A673 (cell line): ENCODE measurements at regions not wholly inside any gene's neighbourhood (a gene's known extent, or its start where the extent isn't known, plus 50 kb on each side); places are given as distances from the start of the nearest gene placed in this dataset.

Source experiments
- BruUV-seq: library from RNA; stranded (reverse); fragments of 400-500 nt; replicated peaks from 2 replicates; lab custom pipeline; 2021; lab: Mats Ljungman, UMichigan
- CTCF ChIA-PET: fragments of 300-600 bp; sonication (Branson Sonifier 250); formaldehyde crosslinking; loops from one replicate; lab custom pipeline; 2022; ENCODE audit warnings: antibody characterized with exemption; lab: Charles Lee
- POLR2A ChIA-PET: fragments of 300-600 bp; sonication (Branson Sonifier 250); formaldehyde crosslinking; loops from one replicate; lab custom pipeline; 2022; ENCODE audit warnings: antibody characterized with exemption; ENCODE audit not compliant: low non-redundant PET; lab: Charles Lee
- DNase-seq: peaks from one replicate; pipeline ENCODE4 v3.0.0-alpha.2; 2015; ENCODE audit warnings: low spot score
- H3K27ac ChIP-seq: fragments of 200-600 bp; sonication (generic); 2 replicates; pipeline ENCODE4 v1.5.1; 2016; ENCODE audit warnings: mixed run types, low read depth, mild to moderate bottlenecking, mixed read lengths, antibody characterized with exemption, low read length; ENCODE audit not compliant: poor library complexity, severe bottlenecking
- H3K27me3 ChIP-seq: fragments of 200-600 bp; sonication (generic); replicated peaks from 2 replicates; pipeline ENCODE4 v1.6.1; 2017; ENCODE audit warnings: mixed run types, low read depth, mild to moderate bottlenecking, mixed read lengths, antibody characterized with exemption, low read length; ENCODE audit not compliant: insufficient read depth, poor library complexity
- H3K36me3 ChIP-seq: fragments of 200-600 bp; sonication (generic); 2 replicates; pipeline ENCODE4 v1.6.1; 2016; ENCODE audit warnings: mixed run types, mild to moderate bottlenecking, mixed read lengths, antibody characterized with exemption, low read length; ENCODE audit not compliant: insufficient read depth, poor library complexity, severe bottlenecking
- H3K4me1 ChIP-seq: fragments of 200-600 bp; sonication (generic); 2 replicates; pipeline ENCODE4 v1.6.1; 2017; ENCODE audit warnings: mixed run types, mild to moderate bottlenecking, mixed read lengths, antibody characterized with exemption, low read length; ENCODE audit not compliant: insufficient read depth, poor library complexity, severe bottlenecking
- H3K4me3 ChIP-seq: fragments of 200-600 bp; sonication (generic); 2 replicates; pipeline ENCODE4 v1.5.1; 2016; ENCODE audit warnings: low read depth, mixed run types, mild to moderate bottlenecking, mixed read lengths, low read length; ENCODE audit not compliant: poor library complexity, severe bottlenecking
- H3K9me3 ChIP-seq: fragments of 200-600 bp; sonication (generic); 2 replicates; pipeline ENCODE4 v1.6.1; 2016; ENCODE audit warnings: mixed run types, low read depth, mild to moderate bottlenecking, mixed read lengths, antibody characterized with exemption, low read length; ENCODE audit not compliant: poor library complexity, severe bottlenecking
- CTCF ChIP-seq: fragments of 300-800, 200-600 bp; sonication (generic); conservative IDR thresholded peaks from 2 replicates; pipeline ENCODE4 v1.5.1; 2017; ENCODE audit warnings: low read depth, mild to moderate bottlenecking, antibody characterized with exemption, low read length, moderate library complexity, mixed read lengths
- EZH2 ChIP-seq: fragments of 200-600 bp; sonication (generic); IDR thresholded peaks from 2 replicates; pipeline ENCODE4 v1.6.1; 2017; ENCODE audit warnings: borderline replicate concordance, low read depth, mild to moderate bottlenecking, mixed read lengths, antibody characterized with exemption, low read length; ENCODE audit not compliant: poor library complexity, severe bottlenecking
- intact Hi-C: fragments of 100-400 bp; cut with micrococcal nuclease; formaldehyde crosslinking; loops from one replicate; pipeline ENCODE4 v1.10.0; 2022; ENCODE audit not compliant: unreplicated experiment

GRCh38 chr12:87679251-87679650, 349.9 kb downstream of the C12orf50 start:
- BruUV-seq = no TSS peak
- TF ChIP-seq EZH2 (no peak), CTCF (no peak)
- H3K27me3 ChIP-seq = no peaks in the 10 kb centered on the region
- intact Hi-C loops = loop anchor here (10.0 kb wide), 1 partner anchor 326 kb away; no protein-coding TSS in a partner anchor
- ChIA-PET CTCF (no interaction called here), POLR2A (no interaction called here)
- no peaks in the 10 kb centered on the region for H3K4me1 ChIP-seq
- no peaks in the 10 kb centered on the region for H3K9me3 ChIP-seq
- no peak for DNase-seq
- H3K36me3 ChIP-seq = no peaks in the 10 kb centered on the region
- no peak overlapping the region for H3K27ac ChIP-seq
- H3K4me3 ChIP-seq = no peak overlapping the region

- CTCF ChIA-PET = no interaction called here
- Histone ChIP-seq H3K4me3 (no peak overlapping the region), H3K27ac (no peak overlapping the region), H3K4me1 (no peaks in the 10 kb centered on the region), H3K27me3 (no peaks in the 10 kb centered on the region), H3K9me3 (no peaks in the 10 kb centered on the region), H3K36me3 (no peaks in the 10 kb centered on the region)
- POLR2A ChIA-PET = no interaction called here
- TF ChIP-seq EZH2 (no peak), CTCF (no peak)
- intact Hi-C loops = loop anchor here (10.0 kb wide), 1 partner anchor 326 kb away; no protein-coding TSS in a partner anchor
- BruUV-seq = no TSS peak
- DNase-seq = no peak
These were observed 350.7 kb downstream of the C12orf50 start for GRCh38 chr12:87678453-87678852.

DNA sequence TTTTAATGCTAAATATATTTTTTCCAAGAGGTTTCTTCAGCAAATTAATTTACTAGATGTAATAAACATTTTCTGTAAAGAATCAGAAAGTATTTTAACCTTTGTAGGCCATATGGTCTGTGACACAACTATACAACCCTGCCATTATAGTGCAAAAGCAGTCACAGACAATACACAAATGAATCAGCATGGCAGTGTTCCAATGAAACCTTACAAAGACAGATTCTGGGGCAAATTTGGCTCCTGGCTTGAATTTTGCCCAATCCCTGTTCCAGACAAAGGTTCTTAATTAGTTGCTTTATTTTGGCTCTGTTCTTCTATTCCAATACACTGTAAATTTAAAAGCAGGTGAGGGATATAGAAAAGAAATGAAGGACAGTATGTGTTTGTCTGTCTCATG, 352.5 kb downstream of the C12orf50 start:
- H3K9me3 ChIP-seq = no peaks in the 10 kb centered on the region
- H3K4me3 ChIP-seq = no peak overlapping the region
- H3K36me3 ChIP-seq = no peaks in the 10 kb centered on the region
- no peak for DNase-seq
- no peaks in the 10 kb centered on the region for H3K4me1 ChIP-seq
- CTCF ChIA-PET = no interaction called here
- H3K27me3 ChIP-seq = no peaks in the 10 kb centered on the region
- BruUV-seq = no TSS peak
- TF ChIP-seq EZH2 (no peak), CTCF (no peak)
- POLR2A ChIA-PET = no interaction called here
- no peak overlapping the region for H3K27ac ChIP-seq
- intact Hi-C loops = loop anchor here (10.0 kb wide), 1 partner anchor 328 kb away; no protein-coding TSS in a partner anchor
